GM11168 (cell line): ENCODE measurements at regions not wholly inside any gene's neighbourhood (a gene's known extent, or its start where the extent isn't known, plus 50 kb on each side); places are given as distances from the start of the nearest gene placed in this dataset.

Experiments used
- in situ Hi-C: fragments of 300-500 bp; cut with MboI; formaldehyde crosslinking; loops from one replicate; pipeline ENCODE4 v1.12.0; 2022; ENCODE audit warnings: low sequenced_read_pairs; ENCODE audit not compliant: unreplicated experiment

GRCh38 chr1:229180161-229180560 is 90.8 kb upstream of the RAB4A start:
- in situ Hi-C loops: no loop called here

- in situ Hi-C loops: no loop called here
Observed at GRCh38 chr1:229181419-229181818, 89.5 kb upstream of the RAB4A start.

- in situ Hi-C loops: no loop called here
Observed at GRCh38 chr1:229183588-229183987, 87.3 kb upstream of the RAB4A start.

- in situ Hi-C loops: no loop called here
Observed at GRCh38 chr1:229184066-229184465, 86.8 kb upstream of the RAB4A start.

GRCh38 chr1:229185963-229186362 is 84.9 kb upstream of the RAB4A start:
- in situ Hi-C loops: no loop called here

- in situ Hi-C loops: no loop called here
Observed at GRCh38 chr1:229186373-229187056, 84.4 kb upstream of the RAB4A start.

GRCh38 chr1:229190057-229190575 is 80.8 kb upstream of the RAB4A start:
- in situ Hi-C loops: no loop called here

GRCh38 chr1:229191066-229191674 is 79.7 kb upstream of the RAB4A start:
- in situ Hi-C loops: no loop called here

- in situ Hi-C loops: no loop called here
Observed at GRCh38 chr1:229192031-229192430, 78.9 kb upstream of the RAB4A start.

GRCh38 chr1:229192853-229193252 is 78.1 kb upstream of the RAB4A start:
- in situ Hi-C loops: no loop called here

GRCh38 chr1:229194096-229194495 is 76.8 kb upstream of the RAB4A start:
- in situ Hi-C loops: no loop called here

- in situ Hi-C loops: no loop called here
Observed at GRCh38 chr1:229195246-229195645, 75.7 kb upstream of the RAB4A start.

GRCh38 chr1:229196404-229197264 is 74.3 kb upstream of the RAB4A start:
- in situ Hi-C loops: no loop called here

- in situ Hi-C loops: no loop called here
Observed at GRCh38 chr1:229197265-229197585, 73.7 kb upstream of the RAB4A start.

GRCh38 chr1:229199261-229200243 is 71.4 kb upstream of the RAB4A start:
- in situ Hi-C loops: no loop called here

GRCh38 chr1:229203030-229203751 is 67.7 kb upstream of the RAB4A start:
- in situ Hi-C loops: no loop called here

- in situ Hi-C loops: no loop called here
Observed at GRCh38 chr1:229203991-229204632, 66.8 kb upstream of the RAB4A start.

GRCh38 chr1:229204921-229205777 is 65.8 kb upstream of the RAB4A start:
- in situ Hi-C loops: no loop called here
